B cell (primary cell): ENCODE measurements at regions not wholly inside any gene's neighbourhood (a gene's known extent, or its start where the extent isn't known, plus 50 kb on each side); places are given as distances from the start of the nearest gene placed in this dataset.

Source experiments
- ATAC-seq: fragments of 200-7000 bp; cut with Tn5 transposase; one replicate; pipeline ENCODE4 v1.10.0; 2021; ENCODE audit warnings: low read depth, mild to moderate bottlenecking, moderate number of reproducible peaks, moderate library complexity
- CTCF ChIA-PET: fragments of 350-600 bp; sonication (Branson Sonifier 250); formaldehyde crosslinking; loops from one replicate; lab custom pipeline; 2021; ENCODE audit warnings: antibody characterized with exemption, inconsistent platforms; lab: Charles Lee
- POLR2A ChIA-PET: fragments of 350-600 bp; sonication (Branson Sonifier 250); formaldehyde crosslinking; loops from one replicate; lab custom pipeline; 2021; ENCODE audit warnings: antibody characterized with exemption; lab: Charles Lee
- DNase-seq: peaks from one replicate; pipeline ENCODE4 v3.0.0; 2013
- H2AFZ ChIP-seq: 2 replicates; pipeline ENCODE4 v1.6.1; 2012; ENCODE audit warnings: mild to moderate bottlenecking, low read depth, low read length; ENCODE audit not compliant: insufficient read depth, poor library complexity, severe bottlenecking
- H3K27ac ChIP-seq, 2 donors: 1 replicate in 1 of 2; 2 replicates in 1 of 2; pipeline ENCODE4 v1.5.1; 2012 to 2013; ENCODE audit warnings: low read length in 2 of 2, mild to moderate bottlenecking in 2 of 2, moderate library complexity in 1 of 2
- H3K27me3 ChIP-seq, 4 experiments: fragments of 200-600 bp in 1 of 4; sonication (generic) in 1 of 4; replicated peaks in 1 of 4; 1 replicate in 2 of 4; 2 replicates in 2 of 4; pipeline versions ENCODE4 v1.6.1 to v1.7.0; 2013 to 2016; ENCODE audit warnings: low read length in 3 of 4, mild to moderate bottlenecking in 2 of 4, mixed read lengths in 1 of 4, moderate library complexity in 1 of 4; ENCODE audit not compliant: insufficient read depth in 4 of 4, control insufficient read depth in 3 of 4; ENCODE audit errors: control extremely low read depth in 1 of 4
- H3K36me3 ChIP-seq, 2 experiments: replicated peaks in 1 of 2; 1 replicate in 1 of 2; 2 replicates in 1 of 2; pipeline versions ENCODE4 v1.6.1 to v1.7.1; 2013; ENCODE audit warnings: low read length in 1 of 2; ENCODE audit not compliant: insufficient read depth in 2 of 2, control insufficient read depth in 1 of 2; ENCODE audit errors: control extremely low read depth in 1 of 2, extremely low read depth in 1 of 2
- H3K4me1 ChIP-seq, 2 donors: fragments of 200-600 bp in 1 of 2; sonication (generic) in 1 of 2; 1 replicate in 1 of 2; 2 replicates in 1 of 2; pipeline versions ENCODE4 v1.5.1 to v1.6.1; 2013 to 2017; ENCODE audit warnings: low read length in 2 of 2; ENCODE audit not compliant: control insufficient read depth in 2 of 2, insufficient read depth in 2 of 2
- H3K4me2 ChIP-seq: replicated peaks from 2 replicates; pipeline ENCODE3; 2012; ENCODE audit warnings: mild to moderate bottlenecking, low read depth, low read length; ENCODE audit not compliant: poor library complexity, severe bottlenecking
- H3K4me3 ChIP-seq, 5 experiments: fragments of 200-600 bp in 1 of 5; sonication (generic) in 1 of 5; 1 replicate in 3 of 5; 2 replicates in 2 of 5; pipeline versions ENCODE4 v1.5.1 to v1.7.0; 2011 to 2016; ENCODE audit warnings: low read length in 4 of 5, mild to moderate bottlenecking in 4 of 5, low read depth in 2 of 5, control low read depth in 1 of 5, moderate library complexity in 1 of 5; ENCODE audit not compliant: insufficient read depth in 1 of 5; ENCODE audit errors: control extremely low read depth in 1 of 5, extremely low read depth in 1 of 5
- H3K79me2 ChIP-seq: fragments of 200-600 bp; sonication (generic); one replicate; pipeline ENCODE4 v1.6.0; 2016; ENCODE audit warnings: low read length; ENCODE audit not compliant: control insufficient read depth, insufficient read depth
- H3K9ac ChIP-seq: fragments of 200-600 bp; sonication (generic); 2 replicates; pipeline ENCODE4 v1.6.1; 2017; ENCODE audit warnings: mild to moderate bottlenecking, low read length, moderate library complexity
- H3K9me3 ChIP-seq, 3 donors: one replicate each; pipeline versions ENCODE4 v1.6.1 to v1.7.1; 2013; ENCODE audit warnings: low read length in 2 of 3; ENCODE audit not compliant: control insufficient read depth in 2 of 3, insufficient read depth in 1 of 3; ENCODE audit errors: control extremely low read depth in 1 of 3
- H4K20me1 ChIP-seq: 2 replicates; pipeline ENCODE4 v1.6.0; 2012; ENCODE audit warnings: mild to moderate bottlenecking, low read length; ENCODE audit not compliant: insufficient read depth, control insufficient read depth, poor library complexity, severe bottlenecking
- H3K27ac Mint-ChIP-seq: one replicate; pipeline ENCODE4 v1.8.0; 2021; ENCODE audit warnings: mixed read lengths
- H3K27me3 Mint-ChIP-seq: one replicate; pipeline ENCODE4 v1.8.0; 2021; ENCODE audit warnings: mixed read lengths
- H3K4me1 Mint-ChIP-seq: one replicate; pipeline ENCODE4 v1.8.0; 2021; ENCODE audit warnings: mixed read lengths
- H3K4me3 Mint-ChIP-seq: one replicate; pipeline ENCODE4 v1.8.0; 2021; ENCODE audit warnings: mixed read lengths
- H3K9me3 Mint-ChIP-seq: one replicate; pipeline ENCODE4 v1.8.0; 2022; ENCODE audit warnings: mixed read lengths; ENCODE audit not compliant: insufficient read depth
- CTCF ChIP-seq: fragments of 200-600 bp; IDR thresholded peaks from one replicate; pipeline ENCODE4 v1.8.0; 2022; ENCODE audit warnings: antibody characterized with exemption, mild to moderate bottlenecking
- EZH2 ChIP-seq: IDR thresholded peaks from 2 replicates; pipeline ENCODE4 v1.6.1; 2012; ENCODE audit warnings: borderline replicate concordance, low read depth, mild to moderate bottlenecking, moderate library complexity, low read length; ENCODE audit not compliant: insufficient read depth, poor library complexity, severe bottlenecking
- WGBS: methylation state at CpG from one replicate; pipeline ENCODE4 v1.1.5; 2013; ENCODE audit warnings: missing lambda C conversion rate; ENCODE audit not compliant: insufficient coverage; 5-methylcytosine and 5-hydroxymethylcytosine counted together
- intact Hi-C: fragments of 100-400 bp; cut with micrococcal nuclease; formaldehyde crosslinking; loops from one replicate; pipeline ENCODE4 v1.10.0; 2022

- Histone ChIP-seq H3K4me1 (no peaks in the 10 kb centered on the region), H3K4me2 (no peak overlapping the region), H3K9ac (no peak overlapping the region), H3K27ac (no peak overlapping the region), H4K20me1 (no peaks in the 10 kb centered on the region), H3K9me3 (no peaks in the 10 kb centered on the region), H2AFZ (no peak overlapping the region), H3K36me3 (no peaks in the 10 kb centered on the region), H3K27me3 (no peaks in the 10 kb centered on the region), H3K4me3 (no peak overlapping the region), H3K79me2 (no peaks in the 10 kb centered on the region)
- no peak for TF ChIP-seq CTCF
- no peak for TF ChIP-seq EZH2
- no peak overlapping the region for H3K4me3 Mint-ChIP-seq
- POLR2A ChIA-PET, result no interaction called here
- CTCF ChIA-PET, result no interaction called here
- WGBS, result 77% methylated on average over 8 of the region's 10 CpGs
- no peaks in the 10 kb centered on the region for H3K4me1 Mint-ChIP-seq
- no peak for DNase-seq
- intact Hi-C loops, result no loop called here
- no peak overlapping the region for H3K27ac Mint-ChIP-seq
- no peaks in the 10 kb centered on the region for H3K9me3 Mint-ChIP-seq
- no peak for ATAC-seq
- H3K27me3 Mint-ChIP-seq, result no peaks in the 10 kb centered on the region
Measured at GRCh38 chr21:31530897-31531705, 128.4 kb upstream of the SOD1 start.

- TF ChIP-seq EZH2, result no peak
- no peak for TF ChIP-seq CTCF
- Histone ChIP-seq H3K4me1 (no peaks in the 10 kb centered on the region), H3K27ac (no peak overlapping the region), H2AFZ (no peak overlapping the region), H3K4me3 (no peak overlapping the region), H4K20me1 (no peaks in the 10 kb centered on the region), H3K36me3 (no peaks in the 10 kb centered on the region), H3K4me2 (no peak overlapping the region), H3K79me2 (no peaks in the 10 kb centered on the region), H3K9me3 (no peaks in the 10 kb centered on the region), H3K9ac (no peak overlapping the region), H3K27me3 (no peaks in the 10 kb centered on the region)
- ChIA-PET CTCF (no interaction called here), POLR2A (no interaction called here)
- ATAC-seq, result no peak
- no peak for DNase-seq
- intact Hi-C loops, result no loop called here
- Mint-ChIP-seq H3K9me3 (no peaks in the 10 kb centered on the region), H3K27ac (no peak overlapping the region), H3K4me3 (no peak overlapping the region), H3K27me3 (no peaks in the 10 kb centered on the region), H3K4me1 (no peaks in the 10 kb centered on the region)
- WGBS, result 98% methylated on average over 5 of the region's 9 CpGs
Measured at GRCh38 chr21:31530364-31530763, 129.1 kb upstream of the SOD1 start.
